HG03280 (cell line): ENCODE measurements at regions not wholly inside any gene's neighbourhood (a gene's known extent, or its start where the extent isn't known, plus 50 kb on each side); places are given as distances from the start of the nearest gene placed in this dataset.

ENCODE experiments used
- ATAC-seq: cut with Tn5 transposase; IDR thresholded peaks from one replicate; pipeline ENCODE4 v1.9.1; 2021; ENCODE audit warnings: mild to moderate bottlenecking, moderate library complexity; ENCODE audit not compliant: unreplicated experiment

GRCh38 chr3:4021162-4021561, 221.9 kb downstream of the LRRN1 start:
- ATAC-seq: no peak

GRCh38 chr3:4029135-4029534, 229.9 kb downstream of the LRRN1 start:
- no peak for ATAC-seq

DNA sequence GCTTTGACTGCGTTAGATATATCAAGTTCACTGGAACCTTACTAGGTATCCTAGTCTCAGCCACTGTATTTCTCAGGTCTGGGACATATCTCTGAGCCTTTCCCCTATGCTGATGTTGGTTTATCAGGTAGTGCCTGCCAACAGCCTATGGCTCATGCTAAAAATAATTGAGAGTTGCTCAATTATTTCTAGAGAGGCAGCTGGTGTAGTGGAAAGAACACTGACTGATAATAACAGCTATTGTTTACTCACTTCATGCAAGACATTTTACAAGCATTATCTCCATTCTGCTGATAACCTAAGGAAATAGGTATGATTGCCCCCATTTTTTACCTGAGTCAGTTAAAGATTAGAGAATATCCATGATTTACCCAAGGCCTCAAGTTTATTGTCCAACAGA, 231.4 kb downstream of the LRRN1 start:
- no peak for ATAC-seq

GRCh38 chr3:4033296-4033695, 234.1 kb downstream of the LRRN1 start:
- ATAC-seq: no peak

DNA sequence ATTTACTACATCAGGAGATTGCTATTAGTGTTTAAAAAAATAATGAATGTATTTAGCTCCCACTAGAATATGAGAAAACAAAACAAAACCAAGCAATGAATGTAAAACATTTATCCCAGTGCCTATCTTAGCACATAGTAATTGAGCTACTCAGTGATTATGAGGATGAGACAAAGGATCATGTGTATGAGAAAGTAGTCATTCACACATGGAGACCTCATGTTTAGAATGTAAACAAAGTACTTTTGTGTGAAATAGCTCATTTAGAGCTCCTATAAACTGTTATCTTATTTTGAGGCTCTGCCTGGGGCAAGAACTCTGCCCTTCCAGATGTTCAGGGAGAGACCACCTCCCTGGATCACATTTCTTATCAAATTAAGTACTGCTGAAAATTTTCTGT, 236.8 kb downstream of the LRRN1 start:
- no peak for ATAC-seq

GRCh38 chr3:4038351-4038750, 239.1 kb downstream of the LRRN1 start:
- ATAC-seq: no peak

DNA sequence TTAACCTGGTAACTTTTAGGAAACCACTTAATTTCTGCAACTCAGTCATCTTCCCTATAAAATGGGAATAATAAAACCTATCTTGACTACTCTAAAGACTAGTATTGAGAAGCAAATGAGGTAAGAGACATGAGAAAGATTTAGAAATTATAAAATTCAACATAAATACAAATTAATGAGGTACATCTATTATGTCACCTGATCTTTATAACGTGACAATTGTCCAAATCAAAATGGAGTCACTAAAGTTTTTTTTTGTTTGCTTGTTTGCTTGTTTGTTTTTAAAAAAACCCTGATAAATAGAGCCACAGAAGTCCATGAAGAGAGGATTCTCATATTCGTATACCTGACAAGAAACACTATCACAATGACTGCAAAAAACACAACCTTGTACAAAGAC, 242.8 kb downstream of the LRRN1 start:
- ATAC-seq: no peak

- no peak for ATAC-seq
These were observed 243.6 kb downstream of the LRRN1 start for GRCh38 chr3:4042869-4043268.

DNA sequence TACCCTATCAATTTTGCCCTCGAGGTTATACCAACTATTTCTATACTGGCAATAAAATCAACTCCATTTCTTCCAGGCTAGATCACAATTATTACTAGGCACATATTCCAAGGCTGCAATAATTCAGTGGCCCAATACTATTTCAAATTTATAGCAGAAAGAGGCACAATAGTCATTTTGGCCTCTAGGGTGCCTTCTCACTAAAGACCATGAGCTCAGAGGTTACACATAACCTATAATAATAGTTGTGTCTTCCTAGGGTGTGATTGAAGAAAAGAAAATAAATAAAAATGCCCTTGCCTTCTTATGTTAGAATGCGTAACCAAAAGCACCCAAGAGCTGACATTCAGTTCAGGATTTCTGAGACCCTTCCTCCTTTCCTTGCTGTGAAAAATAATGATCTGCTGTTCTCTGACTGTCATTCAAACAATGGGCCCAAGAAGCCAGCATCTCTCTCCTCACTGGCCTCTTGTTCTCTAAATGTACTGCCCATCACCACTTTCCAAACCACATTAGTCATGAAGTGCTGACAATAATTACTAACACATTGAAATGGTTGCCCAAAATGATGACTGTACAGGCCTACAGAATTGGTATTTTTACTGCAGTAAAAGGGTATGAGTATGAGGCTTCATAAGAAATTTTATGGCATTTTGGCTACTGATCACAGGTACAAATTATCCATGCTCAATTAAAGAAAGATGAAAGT, 244.8 kb downstream of the LRRN1 start:
- no peak for ATAC-seq

- no peak for ATAC-seq
These were observed 245.4 kb downstream of the LRRN1 start for GRCh38 chr3:4044619-4045018.

- ATAC-seq: no peak
These were observed 246.5 kb downstream of the LRRN1 start for GRCh38 chr3:4045756-4046155.

- no peak for ATAC-seq
These were observed 248.1 kb downstream of the LRRN1 start for GRCh38 chr3:4047366-4047765.

GRCh38 chr3:4052706-4053105, 250.5 kb upstream of the SETMAR start:
- no peak for ATAC-seq

- ATAC-seq: no peak
These were observed 249.2 kb upstream of the SETMAR start for GRCh38 chr3:4053975-4054374.

- ATAC-seq: no peak
These were observed 243.1 kb upstream of the SETMAR start for GRCh38 chr3:4060064-4060463.

- ATAC-seq: no peak
These were observed 242.6 kb upstream of the SETMAR start for GRCh38 chr3:4060603-4061002.

GRCh38 chr3:4061195-4061594, 242.0 kb upstream of the SETMAR start:
- ATAC-seq: no peak

DNA sequence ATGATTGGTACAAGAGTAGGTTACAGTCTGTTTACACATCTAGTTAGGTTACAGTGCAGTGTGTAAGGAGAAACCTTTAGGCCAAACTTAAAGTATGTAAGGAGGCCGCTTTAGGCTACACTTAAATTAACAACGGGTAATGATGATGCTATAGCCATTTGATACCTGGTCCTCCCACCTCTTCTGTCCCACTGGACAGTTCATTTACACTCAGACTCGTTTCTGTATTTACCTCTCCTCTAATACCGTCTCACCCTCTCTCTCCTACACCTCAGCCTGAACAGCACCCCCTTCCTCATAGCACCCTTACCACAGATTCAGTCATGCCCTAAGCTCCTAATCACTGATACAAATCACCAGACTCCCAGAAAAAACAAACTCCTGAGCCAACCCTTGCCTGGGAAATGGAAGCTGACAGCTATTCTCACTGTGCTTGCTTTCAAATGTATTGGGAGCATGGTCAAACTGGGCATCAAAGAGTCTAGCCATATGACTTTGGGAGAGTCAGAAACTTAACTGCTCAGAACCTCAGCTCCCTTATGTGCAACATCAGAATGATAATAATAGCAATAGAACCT, 241.3 kb upstream of the SETMAR start:
- ATAC-seq: no peak

DNA sequence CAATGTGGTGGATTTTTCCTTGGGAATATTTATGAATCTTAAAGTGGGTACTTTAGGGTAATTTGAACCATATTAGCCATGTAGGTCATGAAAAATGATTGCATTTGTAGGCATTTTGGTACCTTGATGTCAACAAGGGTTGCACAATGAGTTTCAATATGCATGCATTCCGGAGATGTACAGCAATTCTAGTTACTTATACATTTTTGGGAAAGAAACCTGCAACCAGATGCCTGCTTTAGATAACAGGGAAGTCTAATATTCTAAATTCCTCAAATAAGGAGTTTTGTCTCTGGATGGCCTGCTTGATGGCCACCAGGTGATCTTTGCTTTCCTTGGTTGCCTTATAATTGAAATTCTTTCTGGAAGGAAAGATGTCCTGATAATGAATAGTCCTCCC, 240.5 kb upstream of the SETMAR start:
- no peak for ATAC-seq

DNA sequence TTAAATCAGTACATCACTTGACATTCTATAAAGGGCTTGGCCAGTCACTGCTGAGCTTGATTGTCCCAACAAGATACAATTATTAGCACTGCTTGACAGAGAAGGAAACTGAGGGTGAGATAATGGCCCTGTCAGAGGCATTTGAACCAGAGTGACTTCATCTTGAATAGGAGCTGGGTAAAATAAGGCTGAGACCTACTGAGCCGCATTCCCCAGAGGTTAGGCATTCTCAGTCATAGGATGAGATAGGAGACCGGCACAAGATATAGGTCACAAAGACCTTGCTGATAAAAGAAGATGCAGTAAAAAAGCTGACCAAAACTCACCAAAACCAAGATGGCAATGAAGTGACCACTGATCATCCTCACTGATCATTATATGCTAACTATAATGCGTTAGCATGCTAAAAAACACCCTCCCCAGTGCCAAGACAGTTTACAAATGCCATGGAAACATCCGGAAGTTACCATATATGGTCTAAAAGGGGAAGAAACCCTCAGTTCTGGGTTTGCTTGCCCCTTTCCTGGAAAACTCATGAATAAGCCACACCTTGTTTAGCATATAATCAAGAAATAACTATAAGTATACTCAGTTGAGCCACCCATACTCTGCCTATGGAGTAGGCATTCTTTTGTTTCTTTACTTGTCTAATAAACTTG, 239.1 kb upstream of the SETMAR start:
- ATAC-seq: no peak

- no peak for ATAC-seq
These were observed 238.1 kb upstream of the SETMAR start for GRCh38 chr3:4065085-4065484.

- ATAC-seq: no peak
These were observed 237.6 kb upstream of the SETMAR start for GRCh38 chr3:4065554-4065953.
